Vagina (tissue), 2 donors: ENCODE measurements at regions not wholly inside any gene's neighbourhood (a gene's known extent, or its start where the extent isn't known, plus 50 kb on each side); places are given as distances from the start of the nearest gene placed in this dataset.

ENCODE experiments used
- POLR2A ChIP-seq, 2 donors: fragments of 450-650 bp; IDR thresholded peaks; one replicate each; pipeline ENCODE4 v1.6.1; 2017; ENCODE audit warnings: antibody characterized with exemption in 2 of 2, mild to moderate bottlenecking in 2 of 2, moderate library complexity in 2 of 2
- POLR2AphosphoS5 ChIP-seq, 2 donors: sonication (generic); formaldehyde crosslinking; IDR thresholded peaks; one replicate each; pipeline ENCODE4 v1.9.0; 2017; ENCODE audit warnings: antibody characterized with exemption in 2 of 2, mild to moderate bottlenecking in 2 of 2, low read depth in 1 of 2; ENCODE audit not compliant: insufficient read depth in 1 of 2
- TF ChIP-seq, protein P1 (sequence below), 3 experiments: fragments of 450-650 bp in 2 of 3; fragments of 200-600 bp in 1 of 3; sonication (generic) in 1 of 3; IDR thresholded peaks; one replicate each; pipeline ENCODE4 v1.5.1; 2017 to 2019; ENCODE audit warnings: antibody characterized with exemption in 3 of 3, mild to moderate bottlenecking in 2 of 3, moderate library complexity in 2 of 3

DNA sequence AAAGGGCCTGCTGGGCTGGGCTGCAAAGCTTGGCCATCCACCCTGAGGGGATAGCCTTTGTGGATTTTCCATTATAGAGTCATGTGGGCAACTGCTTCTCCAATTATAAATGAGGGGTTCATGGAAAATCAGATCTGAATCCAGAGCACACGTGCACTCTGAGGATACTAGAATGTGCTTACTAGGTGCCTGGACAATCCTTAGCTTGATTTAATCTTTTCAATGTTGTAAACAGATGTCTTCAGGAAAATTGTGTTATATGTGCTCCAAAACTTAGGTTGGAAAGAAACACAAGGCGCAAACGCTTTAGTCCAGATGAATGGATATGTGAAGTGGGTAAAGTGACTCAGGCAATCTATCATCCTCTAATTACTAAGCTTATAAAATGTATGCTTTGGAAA, 92.0 kb downstream of the SLC17A6 start:
- TF ChIP-seq, protein P1, sequence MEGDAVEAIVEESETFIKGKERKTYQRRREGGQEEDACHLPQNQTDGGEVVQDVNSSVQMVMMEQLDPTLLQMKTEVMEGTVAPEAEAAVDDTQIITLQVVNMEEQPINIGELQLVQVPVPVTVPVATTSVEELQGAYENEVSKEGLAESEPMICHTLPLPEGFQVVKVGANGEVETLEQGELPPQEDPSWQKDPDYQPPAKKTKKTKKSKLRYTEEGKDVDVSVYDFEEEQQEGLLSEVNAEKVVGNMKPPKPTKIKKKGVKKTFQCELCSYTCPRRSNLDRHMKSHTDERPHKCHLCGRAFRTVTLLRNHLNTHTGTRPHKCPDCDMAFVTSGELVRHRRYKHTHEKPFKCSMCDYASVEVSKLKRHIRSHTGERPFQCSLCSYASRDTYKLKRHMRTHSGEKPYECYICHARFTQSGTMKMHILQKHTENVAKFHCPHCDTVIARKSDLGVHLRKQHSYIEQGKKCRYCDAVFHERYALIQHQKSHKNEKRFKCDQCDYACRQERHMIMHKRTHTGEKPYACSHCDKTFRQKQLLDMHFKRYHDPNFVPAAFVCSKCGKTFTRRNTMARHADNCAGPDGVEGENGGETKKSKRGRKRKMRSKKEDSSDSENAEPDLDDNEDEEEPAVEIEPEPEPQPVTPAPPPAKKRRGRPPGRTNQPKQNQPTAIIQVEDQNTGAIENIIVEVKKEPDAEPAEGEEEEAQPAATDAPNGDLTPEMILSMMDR (IDR thresholded peaks at IDR 0.05): no peak
- TF ChIP-seq POLR2A (IDR thresholded peaks at IDR 0.05) (no peak), POLR2AphosphoS5 (IDR thresholded peaks at IDR 0.05; ENCODE audit: insufficient read depth in 1 of 2, low read depth in 1 of 2) (no peak)
